ENCODE measurements at regions not wholly inside any gene's neighbourhood (a gene's known extent, or its start where the extent isn't known, plus 50 kb on each side); places are given as distances from the start of the nearest gene placed in this dataset.

GRCh38 chr18:76568731-76569130 lies 73.7 kb upstream of the ZNF516 start:
- Histone ChIP-seq H3K27ac (no peak overlapping the region), H3K36me3 (no peaks in the 10 kb centered on the region), H3K4me1 (peaks cover 0 to 22% (median 10%) of the 10 kb centered on the region in 4 donors), H3K27me3 (no peaks in the 10 kb centered on the region), H3K4me3 (no peak overlapping the region), H3K9me3 (no peaks in the 10 kb centered on the region)
- intact Hi-C loops (cut with DNase I; ENCODE audit: low total_unique reads) = no loop called here
- no peak for TF ChIP-seq CTCF (IDR thresholded peaks at IDR 0.05)
- DNase-seq = no peak

GRCh38 chr18:76567835-76568445 lies 72.9 kb upstream of the ZNF516 start:
- intact Hi-C loops (cut with DNase I; ENCODE audit: low total_unique reads) = no loop called here
- Histone ChIP-seq H3K27me3 (no peaks in the 10 kb centered on the region), H3K4me3 (no peak overlapping the region), H3K9me3 (no peaks in the 10 kb centered on the region), H3K4me1 (peaks cover 0 to 22% (median 10%) of the 10 kb centered on the region in 4 donors), H3K27ac (no peak overlapping the region), H3K36me3 (no peaks in the 10 kb centered on the region)
- DNase-seq = no peak
- TF ChIP-seq CTCF (IDR thresholded peaks at IDR 0.05) = no peak

DNA sequence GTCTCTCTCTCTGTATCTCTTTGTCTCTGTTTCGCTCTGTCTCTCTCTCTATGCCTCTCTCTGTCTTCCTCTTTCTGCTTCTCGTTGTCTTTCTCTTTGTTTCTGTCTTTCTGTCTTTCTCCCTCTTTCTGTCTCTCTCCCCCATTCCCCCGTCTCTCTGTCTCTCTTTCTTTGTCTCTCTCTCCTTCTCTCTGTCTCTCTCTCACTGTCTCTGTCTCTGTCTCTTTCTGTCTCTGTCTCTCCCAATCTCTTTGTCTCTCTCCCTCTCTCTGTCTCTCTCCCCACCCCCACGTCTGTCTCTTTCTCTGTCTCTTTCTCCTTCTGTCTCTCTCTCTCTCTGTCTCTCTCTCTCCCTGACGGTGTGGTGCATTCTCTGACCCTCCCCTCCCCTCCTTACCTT lies 71.9 kb upstream of the ZNF516 start:
- Histone ChIP-seq H3K27ac (no peak overlapping the region), H3K27me3 (no peaks in the 10 kb centered on the region), H3K36me3 (no peaks in the 10 kb centered on the region), H3K9me3 (no peaks in the 10 kb centered on the region), H3K4me1 (peaks cover 0 to 22% (median 10%) of the 10 kb centered on the region in 4 donors), H3K4me3 (no peak overlapping the region)
- intact Hi-C loops (cut with DNase I; ENCODE audit: low total_unique reads) = no loop called here
- DNase-seq = no peak
- no peak for TF ChIP-seq CTCF (IDR thresholded peaks at IDR 0.05)

DNA sequence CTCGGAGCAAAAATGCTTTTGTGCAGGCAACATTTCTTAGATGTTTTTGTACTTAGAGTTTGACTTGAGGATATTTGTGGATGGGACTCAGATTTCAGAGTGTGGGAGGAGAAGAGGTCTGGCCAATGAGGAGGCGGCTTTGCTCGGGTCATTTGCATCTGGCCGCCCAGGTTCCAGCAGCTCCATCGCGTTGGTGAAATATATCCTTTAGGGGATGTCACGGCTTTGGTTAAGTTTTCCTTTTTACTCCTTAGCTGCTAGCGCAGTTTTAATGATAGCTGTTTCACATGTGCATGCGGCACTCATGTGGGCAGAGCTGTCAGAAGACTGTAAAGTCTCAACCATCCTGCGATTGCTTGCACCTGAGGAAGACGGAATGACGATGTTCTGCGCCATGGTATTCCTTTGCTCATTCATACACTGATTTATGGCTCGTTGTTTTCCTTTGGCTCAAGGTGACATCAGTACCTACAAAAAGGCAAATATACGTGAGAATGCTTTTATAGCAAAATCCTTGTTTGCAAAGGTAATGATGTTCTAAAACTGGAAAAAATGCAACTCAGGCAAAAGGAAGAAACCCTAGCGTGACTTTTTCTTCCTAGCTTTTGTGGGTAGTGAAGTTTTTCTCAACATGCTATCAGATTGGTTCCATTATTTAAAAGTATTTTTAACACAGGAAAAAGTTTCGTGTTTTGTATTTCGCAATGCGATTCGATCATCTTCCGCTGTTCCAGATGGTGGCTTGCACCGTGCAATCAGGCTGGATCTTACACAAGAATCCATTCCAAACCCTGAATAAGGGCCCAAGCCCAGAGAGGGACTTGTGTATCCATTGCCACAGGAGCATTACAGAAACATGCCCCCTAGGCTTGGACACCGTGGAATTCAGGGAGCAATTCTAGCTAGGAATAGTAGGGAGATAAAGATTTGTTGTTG lies 70.5 kb upstream of the ZNF516 start:
- intact Hi-C loops (cut with DNase I; ENCODE audit: low total_unique reads) = no loop called here
- peak overlapping the region; percentile 44 to 45 for H3K4me3 ChIP-seq
- peak; percentile 83 to 89 for DNase-seq
- H3K4me1 ChIP-seq = peaks cover 0 to 22% (median 10%) of the 10 kb centered on the region in 4 donors
- no peak for TF ChIP-seq CTCF (IDR thresholded peaks at IDR 0.05)
- peak overlapping the region; percentile 55 to 68 for H3K27ac ChIP-seq
- no peaks in the 10 kb centered on the region for H3K9me3 ChIP-seq
- no peaks in the 10 kb centered on the region for H3K36me3 ChIP-seq
- H3K27me3 ChIP-seq = no peaks in the 10 kb centered on the region

DNA sequence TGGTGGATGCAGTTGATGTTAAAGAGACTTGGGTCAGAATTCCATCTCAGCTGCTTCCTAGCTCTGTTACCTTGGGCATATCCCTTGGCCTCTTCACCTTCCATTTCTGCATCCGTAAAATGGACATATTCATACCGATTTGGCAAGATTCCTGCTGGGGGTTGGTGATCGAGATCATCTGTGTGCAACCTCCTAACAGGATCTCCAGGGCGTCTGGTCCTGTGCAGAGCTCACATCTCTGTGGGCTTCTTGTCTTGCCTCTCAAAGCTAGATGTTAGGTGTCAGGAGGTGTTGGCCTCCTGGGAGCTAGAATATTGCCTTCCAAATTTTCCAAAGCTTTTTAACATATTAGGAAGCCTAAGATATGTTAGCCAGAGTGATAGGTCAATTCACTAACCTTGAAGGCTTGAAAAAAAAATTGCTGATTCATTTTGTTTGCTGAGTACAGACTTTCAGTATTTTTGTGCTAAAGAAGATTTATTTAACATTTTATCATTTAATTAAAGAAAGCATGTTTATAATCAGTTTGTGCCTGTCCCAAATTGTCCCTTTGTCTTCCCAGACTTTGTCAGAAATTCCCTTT lies 69.7 kb upstream of the ZNF516 start:
- H3K27me3 ChIP-seq = no peaks in the 10 kb centered on the region
- H3K36me3 ChIP-seq = no peaks in the 10 kb centered on the region
- H3K4me3 ChIP-seq = peak overlapping the region; percentile 44 to 45
- peaks cover 0 to 22% (median 10%) of the 10 kb centered on the region in 4 donors for H3K4me1 ChIP-seq
- peak overlapping the region; percentile 55 to 68 for H3K27ac ChIP-seq
- intact Hi-C loops (cut with DNase I; ENCODE audit: low total_unique reads) = no loop called here
- H3K9me3 ChIP-seq = no peaks in the 10 kb centered on the region
- no peak for TF ChIP-seq CTCF (IDR thresholded peaks at IDR 0.05)
- DNase-seq = no peak

All from tibial artery (tissue), 4 donors.